Erythroblast (primary cell): ENCODE measurements at regions not wholly inside any gene's neighbourhood (a gene's known extent, or its start where the extent isn't known, plus 50 kb on each side); places are given as distances from the start of the nearest gene placed in this dataset.

ENCODE experiments used
- GATA1 ChIP-seq: IDR thresholded peaks from 2 replicates; pipeline ENCODE4 v1.6.1; 2011; ENCODE audit warnings: low read depth, mild to moderate bottlenecking, control low read depth, low read length, moderate library complexity
- POLR2A ChIP-seq: IDR thresholded peaks from 2 replicates; pipeline ENCODE4 v1.6.1; 2011; ENCODE audit warnings: mild to moderate bottlenecking, low read length

- TF ChIP-seq POLR2A (no peak), GATA1 (no peak)
Observed at GRCh38 chr9:135409286-135410200, 70.0 kb upstream of the PPP1R26 start.
